NCI-H774 (cell line): ENCODE measurements at regions not wholly inside any gene's neighbourhood (a gene's known extent, or its start where the extent isn't known, plus 50 kb on each side); places are given as distances from the start of the nearest gene placed in this dataset.
"Not testable (repeated sequence)": the region's sequence is repeated elsewhere in the genome, so short reads cannot be mapped to it uniquely, and the experiment has no call there.

Experiments used
- DNase-seq: peaks from one replicate; lab custom pipeline; 2025; lab: John Stamatoyannopoulos, UW

GRCh38 chr2:149709496-149710263 lies 122.1 kb upstream of the MMADHC start:
- no peak for DNase-seq

GRCh38 chr2:149703281-149703680 lies 115.7 kb upstream of the MMADHC start:
- no peak for DNase-seq

- DNase-seq = no peak
Observed at GRCh38 chr2:149702571-149702970, 115.0 kb upstream of the MMADHC start.

GRCh38 chr2:149701241-149701640 lies 113.7 kb upstream of the MMADHC start:
- no peak for DNase-seq

- no peak for DNase-seq
Observed at GRCh38 chr2:149692961-149693396, 105.4 kb upstream of the MMADHC start.

- no peak for DNase-seq
Observed at GRCh38 chr2:149690825-149691224, 103.2 kb upstream of the MMADHC start.

- DNase-seq = no peak
Observed at GRCh38 chr2:149687052-149687427, 99.5 kb upstream of the MMADHC start.

GRCh38 chr2:149686136-149687051 lies 98.8 kb upstream of the MMADHC start:
- DNase-seq = no peak

- DNase-seq = not testable (repeated sequence)
Observed at GRCh38 chr2:149685401-149685800, 97.8 kb upstream of the MMADHC start.

GRCh38 chr2:149679286-149679685 lies 91.7 kb upstream of the MMADHC start:
- DNase-seq = no peak

- no peak for DNase-seq
Observed at GRCh38 chr2:149677416-149677815, 89.8 kb upstream of the MMADHC start.

- DNase-seq = no peak
Observed at GRCh38 chr2:149670086-149670485, 82.5 kb upstream of the MMADHC start.

- no peak for DNase-seq
Observed at GRCh38 chr2:149666809-149667320, 79.3 kb upstream of the MMADHC start.

GRCh38 chr2:149664896-149665295 lies 77.3 kb upstream of the MMADHC start:
- DNase-seq = no peak

GRCh38 chr2:149662556-149662955 lies 75.0 kb upstream of the MMADHC start:
- no peak for DNase-seq

- no peak for DNase-seq
Observed at GRCh38 chr2:149661844-149662243, 74.3 kb upstream of the MMADHC start.

- DNase-seq = no peak
Observed at GRCh38 chr2:149658553-149658952, 71.0 kb upstream of the MMADHC start.

- no peak for DNase-seq
Observed at GRCh38 chr2:149657401-149658040, 69.9 kb upstream of the MMADHC start.

- no peak for DNase-seq
Observed at GRCh38 chr2:149656996-149657395, 69.4 kb upstream of the MMADHC start.

- no peak for DNase-seq
Observed at GRCh38 chr2:149653831-149654445, 66.4 kb upstream of the MMADHC start.

- DNase-seq = no peak
Observed at GRCh38 chr2:149652926-149653325, 65.4 kb upstream of the MMADHC start.

GRCh38 chr2:149652526-149652925 lies 65.0 kb upstream of the MMADHC start:
- no peak for DNase-seq
